ENCODE measurements at regions not wholly inside any gene's neighbourhood (a gene's known extent, or its start where the extent isn't known, plus 50 kb on each side); places are given as distances from the start of the nearest gene placed in this dataset.

DNA sequence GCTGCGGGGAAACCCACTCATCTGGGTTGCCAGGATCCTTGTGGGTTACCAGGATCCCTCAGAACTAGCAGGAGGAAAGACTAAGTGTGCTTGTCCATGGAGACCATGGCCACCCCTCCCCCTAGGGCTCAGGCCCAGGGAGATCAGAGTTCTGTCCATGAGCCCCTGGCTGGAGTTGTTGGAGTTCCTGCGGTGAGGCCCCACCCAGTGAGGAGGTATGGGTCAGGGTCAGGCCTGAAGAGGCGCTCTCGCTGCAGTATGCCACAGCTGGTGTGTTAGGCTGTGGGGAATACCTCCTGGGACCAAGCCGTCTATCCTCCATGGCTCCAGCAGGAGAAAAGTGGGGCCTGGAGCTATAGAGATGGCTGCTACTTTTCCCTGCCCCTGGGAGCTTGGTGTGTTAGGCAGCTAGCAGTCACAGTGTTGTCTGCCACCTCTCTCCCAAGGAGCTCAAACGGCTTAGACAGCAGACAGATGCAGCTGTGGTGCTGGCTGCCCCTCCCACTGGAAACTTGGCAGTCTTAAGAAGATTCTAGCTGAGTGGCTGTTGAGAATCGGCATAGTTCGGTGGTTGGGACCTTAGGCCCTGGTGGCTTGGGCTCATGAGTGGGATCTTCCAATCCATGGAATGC, 240.3 kb upstream of the CELF4 start:
- Histone ChIP-seq H2AK5ac (ENCODE audit: low read depth, low read length) (no peak overlapping the region), H3K9me3 (ENCODE audit: insufficient read depth in 2 of 2, low read depth in 1 of 2, low read length in 1 of 2) (no peaks in the 10 kb centered on the region), H3K79me2 (ENCODE audit: control insufficient read depth in 1 of 2, insufficient read depth in 2 of 2, low read length in 2 of 2) (no peaks in the 10 kb centered on the region), H3K14ac (ENCODE audit: insufficient read length) (no peak overlapping the region), H2BK15ac (ENCODE audit: low read length) (no peak overlapping the region), H3K27me3 (replicated peaks in 1 of 4; ENCODE audit: control insufficient read depth in 3 of 4, extremely low read depth in 1 of 4, insufficient read depth in 3 of 4, low read length in 3 of 4) (no peaks in the 10 kb centered on the region), H2BK120ac (replicated peaks; ENCODE audit: low read depth, low read length) (no peak overlapping the region), H3K4me3 (ENCODE audit: extremely low read depth in 1 of 4, insufficient read depth in 2 of 4, low read depth in 3 of 4, low read length in 4 of 4) (no peak overlapping the region), H4K8ac (ENCODE audit: extremely low read depth, insufficient read depth, low read length) (no peak overlapping the region; the same call in 1 of the 2 replicates), H3K23me2 (ENCODE audit: low read depth, low read length) (no peaks in the 10 kb centered on the region), H2BK20ac (ENCODE audit: low read length) (no peak overlapping the region), H3K23ac (ENCODE audit: insufficient read length) (no peak overlapping the region), H2BK12ac (ENCODE audit: low read depth, low read length) (no peak overlapping the region), H3K4me2 (ENCODE audit: insufficient read depth in 1 of 2, low read depth in 2 of 2, low read length in 2 of 2) (no peak overlapping the region), H2BK5ac (ENCODE audit: low read depth, low read length) (no peak overlapping the region), H3K4ac (replicated peaks; ENCODE audit: insufficient read length, low read depth, low read length) (no peak overlapping the region), H3K79me1 (ENCODE audit: low read depth, low read length) (no peaks in the 10 kb centered on the region), H3K36me3 (ENCODE audit: control insufficient read depth in 2 of 4, insufficient read depth in 4 of 4, low read length in 3 of 4) (no peaks in the 10 kb centered on the region), H3K4me1 (replicated peaks in 1 of 4; ENCODE audit: control insufficient read depth in 3 of 4, insufficient read depth in 4 of 4, low read length in 3 of 4) (no peaks in the 10 kb centered on the region; a peak in 1 of 7 replicates), H3K18ac (ENCODE audit: extremely low read depth, low read length) (no peak overlapping the region), H3K56ac (replicated peaks; ENCODE audit: insufficient read length, low read depth, low read length) (no peak overlapping the region), H4K20me1 (replicated peaks in 1 of 2; ENCODE audit: control insufficient read depth in 1 of 2, insufficient read depth in 2 of 2, low read length in 2 of 2) (no peaks in the 10 kb centered on the region), H4K5ac (ENCODE audit: insufficient read length, low read depth, low read length) (no peak overlapping the region), H4K91ac (replicated peaks; ENCODE audit: insufficient read length, low read length) (no peak overlapping the region), H3K9ac (replicated peaks in 1 of 4; ENCODE audit: extremely low read depth in 1 of 4, low read depth in 3 of 4, low read length in 3 of 4) (no peak overlapping the region), H3K27ac (ENCODE audit: low read depth, low read length) (no peak overlapping the region), H2AFZ (ENCODE audit: low read length) (no peak overlapping the region; the same call in 1 of the 2 replicates)
- ChIA-PET POLR2A (ENCODE audit: partially characterized antibody) (no interaction called here), CTCF (ENCODE audit: partially characterized antibody) (no interaction called here)
- WGBS, 2 experiments (ENCODE audit: extremely low coverage in 1 of 2, insufficient coverage in 1 of 2, insufficient read length in 1 of 2, insufficient replicate concordance in 2 of 2, low coverage in 1 of 2, low lambda C conversion rate in 2 of 2, missing lambda C conversion rate in 1 of 2): 90% methylated on average over 8 of the region's 8 CpGs; no CpG with 5 or more reads in 1 of the 2 experiments
- DNase-seq (ENCODE audit: low read depth in 1 of 2, low spot score in 2 of 2): no peak
- no peak for FAIRE-seq

All from H1 (cell line).